Hepatocyte (in vitro differentiated cells): ENCODE measurements at regions not wholly inside any gene's neighbourhood (a gene's known extent, or its start where the extent isn't known, plus 50 kb on each side); places are given as distances from the start of the nearest gene placed in this dataset. TPM values are rescaled to one million over a fixed set of nuclear protein-coding genes. Genes with fewer than 3 reads are reported as not detected.

Source experiments
- DNase-seq: peaks from one replicate; pipeline ENCODE4 v3.0.0-alpha.2; 2016; ENCODE audit warnings: low spot score
- H2AFZ ChIP-seq: fragments of 200-600 bp; sonication (generic); 2 replicates; pipeline ENCODE4 v1.6.0; 2016; ENCODE audit warnings: antibody characterized with exemption, mild to moderate bottlenecking
- H3K27ac ChIP-seq: fragments of 200-600 bp; sonication (generic); 2 replicates; pipeline ENCODE4 v1.5.1; 2016; ENCODE audit warnings: mild to moderate bottlenecking
- H3K27me3 ChIP-seq: fragments of 200-600 bp; sonication (generic); 2 replicates; pipeline ENCODE4 v1.6.1; 2016
- H3K36me3 ChIP-seq: fragments of 200-600 bp; sonication (generic); replicated peaks from 2 replicates; pipeline ENCODE4 v1.5.1; 2016; ENCODE audit warnings: low read depth; ENCODE audit not compliant: insufficient read depth
- H3K4me1 ChIP-seq: fragments of 200-600 bp; sonication (generic); 2 replicates; pipeline ENCODE4 v1.5.1; 2016; ENCODE audit warnings: mild to moderate bottlenecking, moderate library complexity; ENCODE audit not compliant: insufficient read depth
- H3K4me2 ChIP-seq: fragments of 200-600 bp; sonication (generic); 2 replicates; pipeline ENCODE4 v1.6.0; 2016
- H3K4me3 ChIP-seq: fragments of 200-600 bp; sonication (generic); 2 replicates; pipeline ENCODE4 v1.5.1; 2016; ENCODE audit warnings: mild to moderate bottlenecking
- H3K79me2 ChIP-seq: fragments of 200-600 bp; sonication (generic); 2 replicates; pipeline ENCODE4 v1.6.0; 2017; ENCODE audit warnings: mild to moderate bottlenecking
- H3K9me2 ChIP-seq: fragments of 200-600 bp; sonication (generic); replicated peaks from 2 replicates; pipeline ENCODE4 v1.6.0; 2017; ENCODE audit warnings: mild to moderate bottlenecking; ENCODE audit not compliant: insufficient read depth
- H3K9me3 ChIP-seq: fragments of 200-600 bp; sonication (generic); 2 replicates; pipeline ENCODE4 v1.5.1; 2016; ENCODE audit warnings: low read depth, mild to moderate bottlenecking
- H4K20me1 ChIP-seq: fragments of 200-600 bp; sonication (generic); 2 replicates; pipeline ENCODE4 v1.6.0; 2016; ENCODE audit warnings: mild to moderate bottlenecking; ENCODE audit not compliant: insufficient read depth, poor library complexity, severe bottlenecking
- EZH2 ChIP-seq: fragments of 200-600 bp; sonication (generic); IDR thresholded peaks from 2 replicates; pipeline ENCODE4 v1.6.1; 2016; ENCODE audit warnings: antibody characterized with exemption, mild to moderate bottlenecking, borderline replicate concordance
- EZH2phosphoT487 ChIP-seq: fragments of 200-600 bp; sonication (generic); IDR thresholded peaks from one replicate; pipeline ENCODE4 v1.6.1; 2018; ENCODE audit warnings: antibody characterized with exemption, mild to moderate bottlenecking, low read depth, moderate library complexity; ENCODE audit not compliant: unreplicated experiment, severe bottlenecking
- WGBS: methylation state at CpG from one replicate; pipeline ENCODE4 v1.1.6; 2016; ENCODE audit warnings: low lambda C conversion rate; ENCODE audit errors: missing lambda C conversion rate; 5-methylcytosine and 5-hydroxymethylcytosine counted together
- small RNA-seq: library from RNA; depleted of rRNA; stranded (forward); fragments of <200 nt; gene quantifications from one replicate; pipeline ENCODE3, GENCODE V24; 2014
- TF ChIP-seq, protein P1 (sequence below): fragments of 200-600 bp; sonication (generic); IDR thresholded peaks from 2 replicates; pipeline ENCODE4 v1.5.1; 2016; ENCODE audit warnings: antibody characterized with exemption, mild to moderate bottlenecking; ENCODE audit not compliant: poor library complexity

DNA sequence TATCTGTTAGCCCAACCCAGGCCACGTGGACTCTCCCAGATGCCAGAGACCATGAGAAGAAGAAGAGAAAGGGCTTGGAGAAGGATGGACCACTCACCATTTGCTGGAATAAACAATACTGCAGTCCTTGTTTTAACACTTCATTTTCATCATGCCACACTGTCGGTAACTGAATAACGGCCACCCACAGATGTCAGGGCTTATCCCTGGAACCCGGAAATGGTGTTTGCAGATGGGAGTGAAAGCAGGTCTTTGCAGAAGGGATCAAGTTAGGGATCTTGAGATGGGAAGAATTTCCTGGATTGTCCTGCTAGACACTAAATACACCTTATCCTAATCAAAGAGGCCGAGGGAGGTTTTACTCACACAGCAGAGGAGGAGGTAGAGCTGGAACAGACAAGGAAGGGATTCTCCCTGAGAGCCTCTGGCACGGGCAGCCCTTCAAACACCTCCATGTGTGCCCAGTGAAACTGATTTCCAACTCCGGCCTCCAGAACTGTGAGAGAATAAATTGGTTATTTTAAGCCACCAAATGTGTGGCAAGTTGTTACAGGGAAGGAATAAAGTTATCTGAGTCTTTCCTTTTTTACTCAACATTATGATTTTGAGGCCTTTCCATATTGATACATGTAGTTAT lies 56.3 kb upstream of the SFMBT2 start:
- Histone ChIP-seq H3K79me2 (no peaks in the 10 kb centered on the region), H3K9me2 (no peaks in the 10 kb centered on the region), H4K20me1 (no peaks in the 10 kb centered on the region), H3K4me3 (no peak overlapping the region), H3K4me2 (no peak overlapping the region), H3K27ac (no peak overlapping the region), H3K9me3 (no peaks in the 10 kb centered on the region), H3K36me3 (no peaks in the 10 kb centered on the region), H3K27me3 (no peaks in the 10 kb centered on the region), H3K4me1 (no peaks in the 10 kb centered on the region), H2AFZ (no peak overlapping the region)
- DNase-seq, result no peak
- TF ChIP-seq, protein P1, sequence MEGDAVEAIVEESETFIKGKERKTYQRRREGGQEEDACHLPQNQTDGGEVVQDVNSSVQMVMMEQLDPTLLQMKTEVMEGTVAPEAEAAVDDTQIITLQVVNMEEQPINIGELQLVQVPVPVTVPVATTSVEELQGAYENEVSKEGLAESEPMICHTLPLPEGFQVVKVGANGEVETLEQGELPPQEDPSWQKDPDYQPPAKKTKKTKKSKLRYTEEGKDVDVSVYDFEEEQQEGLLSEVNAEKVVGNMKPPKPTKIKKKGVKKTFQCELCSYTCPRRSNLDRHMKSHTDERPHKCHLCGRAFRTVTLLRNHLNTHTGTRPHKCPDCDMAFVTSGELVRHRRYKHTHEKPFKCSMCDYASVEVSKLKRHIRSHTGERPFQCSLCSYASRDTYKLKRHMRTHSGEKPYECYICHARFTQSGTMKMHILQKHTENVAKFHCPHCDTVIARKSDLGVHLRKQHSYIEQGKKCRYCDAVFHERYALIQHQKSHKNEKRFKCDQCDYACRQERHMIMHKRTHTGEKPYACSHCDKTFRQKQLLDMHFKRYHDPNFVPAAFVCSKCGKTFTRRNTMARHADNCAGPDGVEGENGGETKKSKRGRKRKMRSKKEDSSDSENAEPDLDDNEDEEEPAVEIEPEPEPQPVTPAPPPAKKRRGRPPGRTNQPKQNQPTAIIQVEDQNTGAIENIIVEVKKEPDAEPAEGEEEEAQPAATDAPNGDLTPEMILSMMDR, result no peak
- no peak for TF ChIP-seq EZH2phosphoT487
- no peak for TF ChIP-seq EZH2
- 44% methylated on average over 7 of the region's 7 CpGs for WGBS

DNA sequence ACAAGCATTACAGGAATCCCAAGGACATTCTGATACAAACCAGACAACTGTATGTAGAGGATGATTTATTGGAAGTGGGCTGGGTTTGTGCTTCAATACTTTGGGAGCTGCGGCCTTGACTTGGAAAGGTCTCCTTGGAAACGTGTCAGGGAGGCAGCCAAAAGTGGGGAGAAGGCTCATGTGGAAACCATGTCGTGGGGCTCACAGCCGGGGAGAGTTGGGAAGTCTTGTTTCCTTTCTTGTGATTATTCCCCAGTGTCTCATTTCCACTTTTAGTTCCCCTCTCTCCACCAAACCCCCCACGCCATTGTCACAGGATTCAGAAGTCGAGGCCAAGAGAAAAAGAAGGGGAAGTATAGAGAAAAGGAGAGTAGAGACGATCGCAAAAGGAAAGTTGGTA lies 53.9 kb upstream of the SFMBT2 start:
- TF ChIP-seq, protein P1, result no peak
- TF ChIP-seq EZH2phosphoT487 (no peak), EZH2 (no peak)
- no peak overlapping the region for H2AFZ ChIP-seq
- DNase-seq, result no peak

More for the DNA sequence above, 53.9 kb upstream of the SFMBT2 start:
- Histone ChIP-seq H3K4me1 (no peaks in the 10 kb centered on the region), H3K4me3 (no peak overlapping the region), H3K4me2 (no peak overlapping the region), H3K27ac (no peak overlapping the region), H3K79me2 (no peaks in the 10 kb centered on the region), H3K9me2 (no peaks in the 10 kb centered on the region), H3K9me3 (no peaks in the 10 kb centered on the region), H3K36me3 (no peaks in the 10 kb centered on the region), H3K27me3 (no peaks in the 10 kb centered on the region), H4K20me1 (no peaks in the 10 kb centered on the region)
- 90% methylated on average over 8 of the region's 8 CpGs for WGBS

Small RNA genes lying in the stretch of these regions (small RNA-seq; reads per million reads assigned to genes)
- not detected for gene RNU6-535P
